ENCODE measurements at regions not wholly inside any gene's neighbourhood (a gene's known extent, or its start where the extent isn't known, plus 50 kb on each side); places are given as distances from the start of the nearest gene placed in this dataset.

DNA sequence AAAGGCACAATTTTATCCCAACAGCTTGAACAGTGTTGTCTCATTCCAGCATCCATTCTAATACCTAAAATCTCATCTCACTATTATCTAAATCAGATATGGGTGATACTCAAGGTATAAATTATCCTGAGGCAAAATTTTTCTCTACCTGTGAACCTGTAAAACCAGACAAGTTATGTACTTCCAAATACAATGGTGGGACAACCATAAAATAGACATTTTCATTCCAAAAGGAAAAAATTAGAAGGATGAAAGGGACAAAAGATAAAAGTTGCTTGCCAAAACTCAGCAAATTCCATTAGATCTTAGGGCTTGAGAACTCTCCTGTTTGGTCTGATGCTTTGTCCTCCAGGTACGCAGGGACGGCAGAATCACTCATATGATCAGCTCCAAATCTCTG is 650.5 kb downstream of the ADGRL2 start:
- no peak for DNase-seq (ENCODE audit: low spot score)
- Mint-ChIP-seq H3K4me1 (ENCODE audit: low read depth) (peaks cover 11% of the 10 kb centered on the region), H3K27ac (no peak overlapping the region), H3K4me3 (ENCODE audit: low read depth) (no peak overlapping the region), H3K9me3 (peaks cover 13% of the 10 kb centered on the region), H3K36me3 (ENCODE audit: low read depth) (no peaks in the 10 kb centered on the region), H3K27me3 (ENCODE audit: low read depth) (no peaks in the 10 kb centered on the region)
- intact Hi-C loops (cut with micrococcal nuclease) = loop anchor here (10.0 kb wide), 1 partner anchor 64 kb away; no protein-coding TSS in a partner anchor

DNA sequence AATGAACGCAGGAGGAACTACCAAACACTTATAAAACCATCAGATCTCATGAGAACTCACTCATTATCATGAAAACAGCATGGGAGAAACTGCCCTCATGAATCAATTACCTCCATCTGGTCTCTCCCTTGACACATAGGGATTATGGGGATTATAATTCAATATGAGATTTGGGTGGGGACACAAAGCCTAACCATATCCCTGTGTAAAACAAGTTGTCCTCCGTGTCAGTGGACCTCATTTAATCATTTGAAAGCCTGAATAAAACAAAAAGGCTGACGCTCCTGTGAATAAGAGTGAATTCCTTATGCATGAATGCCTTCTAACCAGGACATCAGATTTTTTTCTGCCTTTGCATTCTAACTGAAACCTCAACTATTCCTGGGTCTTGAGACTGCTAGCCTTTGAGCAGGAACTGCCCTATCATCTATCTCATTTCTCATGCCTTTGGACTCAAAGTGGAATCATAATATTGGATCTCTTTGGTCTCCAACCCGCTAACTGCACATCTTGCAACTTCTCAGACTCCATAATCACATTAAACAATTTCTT is 648.8 kb downstream of the ADGRL2 start:
- intact Hi-C loops (cut with micrococcal nuclease) = loop anchor here (10.0 kb wide), 1 partner anchor 65 kb away; no protein-coding TSS in a partner anchor
- Mint-ChIP-seq H3K27ac (no peak overlapping the region), H3K27me3 (ENCODE audit: low read depth) (no peaks in the 10 kb centered on the region), H3K4me1 (ENCODE audit: low read depth) (peaks cover 4% of the 10 kb centered on the region), H3K36me3 (ENCODE audit: low read depth) (no peaks in the 10 kb centered on the region), H3K9me3 (peaks cover 13% of the 10 kb centered on the region), H3K4me3 (ENCODE audit: low read depth) (no peak overlapping the region)
- DNase-seq (ENCODE audit: low spot score) = no peak

DNA sequence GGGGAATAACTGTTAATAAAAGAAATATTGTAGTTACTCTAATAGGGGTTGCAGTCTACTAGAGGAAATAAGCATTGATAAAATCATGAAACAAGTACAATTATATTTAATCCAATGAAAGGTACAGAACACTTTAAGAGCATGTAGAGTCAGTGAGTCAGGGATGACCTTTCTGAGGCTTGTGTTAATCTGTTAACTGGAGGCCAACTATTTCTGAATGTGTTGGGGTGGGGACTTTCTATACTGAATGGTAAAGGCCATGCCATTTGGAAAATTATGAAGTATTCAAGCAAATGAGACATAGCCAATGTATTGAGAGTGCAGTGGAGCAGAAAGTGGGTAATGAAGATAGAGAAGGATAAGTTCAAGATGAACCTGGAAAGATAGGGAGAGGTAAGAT is 646.2 kb downstream of the ADGRL2 start:
- H3K4me1 Mint-ChIP-seq (ENCODE audit: low read depth) = peaks cover 4% of the 10 kb centered on the region
- H3K27ac Mint-ChIP-seq = no peak overlapping the region
- no peak overlapping the region for H3K4me3 Mint-ChIP-seq (ENCODE audit: low read depth)
- DNase-seq (ENCODE audit: low spot score) = no peak
- H3K36me3 Mint-ChIP-seq (ENCODE audit: low read depth) = no peaks in the 10 kb centered on the region
- peaks cover 2% of the 10 kb centered on the region for H3K9me3 Mint-ChIP-seq
- intact Hi-C loops (cut with micrococcal nuclease) = no loop called here
- H3K27me3 Mint-ChIP-seq (ENCODE audit: low read depth) = no peaks in the 10 kb centered on the region

DNA sequence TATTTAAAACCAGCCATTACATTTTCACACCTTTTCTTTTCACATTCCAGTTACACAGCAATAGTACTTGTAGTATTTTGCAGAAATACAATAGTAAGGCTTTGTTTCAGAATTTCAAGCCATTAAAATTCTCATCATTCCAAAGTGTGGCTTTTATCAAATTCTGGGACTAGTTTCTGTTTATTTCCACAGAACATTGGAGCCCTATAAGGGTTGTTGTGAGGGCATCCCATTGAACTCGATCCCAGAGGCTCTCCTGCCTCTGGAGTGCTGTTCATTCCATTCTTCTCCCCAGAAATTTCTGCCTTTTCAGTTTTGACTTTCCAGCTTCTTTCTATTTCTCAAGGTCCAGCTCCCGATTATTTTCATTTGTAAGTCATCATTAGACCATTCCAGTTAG is 645.5 kb downstream of the ADGRL2 start:
- Mint-ChIP-seq H3K36me3 (ENCODE audit: low read depth) (no peaks in the 10 kb centered on the region), H3K4me3 (ENCODE audit: low read depth) (no peak overlapping the region), H3K4me1 (ENCODE audit: low read depth) (peaks cover 4% of the 10 kb centered on the region), H3K9me3 (no peaks in the 10 kb centered on the region), H3K27me3 (ENCODE audit: low read depth) (no peaks in the 10 kb centered on the region), H3K27ac (no peak overlapping the region)
- intact Hi-C loops (cut with micrococcal nuclease) = no loop called here
- no peak for DNase-seq (ENCODE audit: low spot score)

DNA sequence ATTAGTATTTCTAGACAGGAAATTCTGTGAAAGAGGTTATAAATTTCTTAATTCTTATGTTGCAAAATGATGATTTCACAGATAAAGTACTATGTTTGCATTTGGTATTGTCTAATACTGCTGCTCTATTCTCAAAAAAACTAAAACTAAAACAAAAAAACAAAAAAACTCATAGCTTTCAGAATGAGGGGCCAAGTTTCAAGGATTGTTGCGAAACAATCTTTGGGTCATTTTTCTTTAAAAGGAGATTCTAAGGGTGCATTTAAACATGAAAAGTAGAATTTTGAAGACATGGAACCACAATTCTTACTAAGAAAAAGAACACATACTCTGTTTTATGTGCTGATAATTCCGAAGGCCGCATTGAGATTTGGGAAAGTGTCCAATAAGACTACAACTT is 645.1 kb downstream of the ADGRL2 start:
- Mint-ChIP-seq H3K36me3 (ENCODE audit: low read depth) (no peaks in the 10 kb centered on the region), H3K9me3 (no peaks in the 10 kb centered on the region), H3K4me3 (ENCODE audit: low read depth) (no peak overlapping the region), H3K4me1 (ENCODE audit: low read depth) (peaks cover 4% of the 10 kb centered on the region), H3K27ac (no peak overlapping the region), H3K27me3 (ENCODE audit: low read depth) (no peaks in the 10 kb centered on the region)
- intact Hi-C loops (cut with micrococcal nuclease) = no loop called here
- no peak for DNase-seq (ENCODE audit: low spot score)

DNA sequence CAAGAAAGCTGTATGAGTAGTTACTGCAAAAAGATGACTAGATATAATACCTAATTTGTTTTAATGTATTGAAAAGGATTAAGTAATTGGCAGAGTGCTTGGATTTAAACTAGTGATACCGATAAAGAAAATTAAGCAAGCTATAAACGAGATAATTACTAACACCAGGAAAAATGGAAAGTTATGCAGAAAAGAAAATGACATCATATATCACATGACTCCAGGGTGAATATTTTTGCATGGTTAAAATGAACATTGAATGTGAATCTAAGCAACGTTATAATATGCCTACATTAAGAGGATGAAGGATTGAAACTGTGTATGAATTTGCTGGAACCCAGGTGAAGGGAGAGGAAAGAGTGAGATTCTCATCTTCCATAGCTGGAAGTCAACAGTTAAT is 644.4 kb downstream of the ADGRL2 start:
- Mint-ChIP-seq H3K27me3 (ENCODE audit: low read depth) (no peaks in the 10 kb centered on the region), H3K4me3 (ENCODE audit: low read depth) (no peak overlapping the region)
- intact Hi-C loops (cut with micrococcal nuclease) = no loop called here

DNA sequence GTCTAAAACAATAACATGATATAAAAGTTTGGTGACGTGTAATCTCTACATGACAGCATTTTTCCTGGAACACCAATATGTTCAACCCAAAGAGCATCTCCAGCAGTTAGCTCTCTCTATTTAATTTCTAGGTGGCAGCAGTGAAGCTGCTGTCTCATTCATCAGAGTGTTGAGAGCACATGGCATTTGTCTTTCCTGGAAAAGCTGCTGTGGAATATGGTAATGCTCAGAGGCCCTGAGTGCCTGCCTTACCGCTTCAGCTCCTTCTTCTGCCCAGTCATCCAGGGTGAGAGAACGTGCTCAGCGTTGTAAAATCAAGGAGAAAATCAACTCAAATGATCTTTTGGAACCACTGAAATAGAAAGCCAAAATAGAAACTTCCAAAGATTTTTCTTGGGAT is 640.7 kb downstream of the ADGRL2 start:
- H3K27me3 Mint-ChIP-seq (ENCODE audit: low read depth) = no peaks in the 10 kb centered on the region
- no peaks in the 10 kb centered on the region for H3K4me1 Mint-ChIP-seq (ENCODE audit: low read depth)
- H3K9me3 Mint-ChIP-seq = no peaks in the 10 kb centered on the region
- H3K27ac Mint-ChIP-seq = no peak overlapping the region
- H3K36me3 Mint-ChIP-seq (ENCODE audit: low read depth) = no peaks in the 10 kb centered on the region
- no peak for DNase-seq (ENCODE audit: low spot score)
- intact Hi-C loops (cut with micrococcal nuclease) = no loop called here
- H3K4me3 Mint-ChIP-seq (ENCODE audit: low read depth) = no peak overlapping the region

More for the DNA sequence above, 644.4 kb downstream of the ADGRL2 start:
- H3K4me1 Mint-ChIP-seq (ENCODE audit: low read depth) = peaks cover 4% of the 10 kb centered on the region
- no peaks in the 10 kb centered on the region for H3K36me3 Mint-ChIP-seq (ENCODE audit: low read depth)
- no peak overlapping the region for H3K27ac Mint-ChIP-seq
- no peak for DNase-seq (ENCODE audit: low spot score)
- H3K9me3 Mint-ChIP-seq = no peaks in the 10 kb centered on the region

DNA sequence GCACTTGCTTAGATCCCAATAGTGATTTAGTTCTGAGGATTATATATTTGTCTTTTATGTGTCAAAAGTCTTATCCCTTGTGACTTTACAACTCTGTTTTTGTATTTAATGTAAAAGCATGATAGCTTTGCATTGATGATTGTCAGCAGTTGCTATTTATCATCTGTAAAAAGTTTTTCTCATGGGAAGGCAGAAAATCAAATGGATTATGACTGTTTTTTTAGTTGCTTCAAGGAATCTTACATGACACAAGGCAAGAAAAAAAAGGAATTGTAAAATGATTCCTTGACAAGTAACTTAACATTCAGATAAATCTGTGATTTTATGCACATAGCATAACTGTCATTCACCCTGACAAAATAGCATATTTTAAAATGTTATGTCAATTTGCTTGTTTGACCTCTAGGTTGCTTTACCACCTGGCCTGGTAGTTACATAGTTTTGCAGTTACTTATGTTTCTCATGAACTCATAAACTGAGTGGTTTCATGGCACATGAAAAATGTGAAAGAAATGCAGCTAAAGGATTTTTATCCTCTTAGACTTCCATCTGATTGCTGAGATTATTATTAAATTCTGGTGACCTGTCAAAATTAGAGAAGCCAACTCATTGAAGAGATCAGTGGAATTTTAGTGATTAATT is 622.6 kb downstream of the ADGRL2 start:
- no peak for DNase-seq (ENCODE audit: low spot score)
- H3K27ac Mint-ChIP-seq = no peak overlapping the region
- no peaks in the 10 kb centered on the region for H3K27me3 Mint-ChIP-seq (ENCODE audit: low read depth)
- intact Hi-C loops (cut with micrococcal nuclease) = no loop called here
- no peaks in the 10 kb centered on the region for H3K36me3 Mint-ChIP-seq (ENCODE audit: low read depth)
- H3K9me3 Mint-ChIP-seq = no peaks in the 10 kb centered on the region
- no peaks in the 10 kb centered on the region for H3K4me1 Mint-ChIP-seq (ENCODE audit: low read depth)
- no peak overlapping the region for H3K4me3 Mint-ChIP-seq (ENCODE audit: low read depth)

DNA sequence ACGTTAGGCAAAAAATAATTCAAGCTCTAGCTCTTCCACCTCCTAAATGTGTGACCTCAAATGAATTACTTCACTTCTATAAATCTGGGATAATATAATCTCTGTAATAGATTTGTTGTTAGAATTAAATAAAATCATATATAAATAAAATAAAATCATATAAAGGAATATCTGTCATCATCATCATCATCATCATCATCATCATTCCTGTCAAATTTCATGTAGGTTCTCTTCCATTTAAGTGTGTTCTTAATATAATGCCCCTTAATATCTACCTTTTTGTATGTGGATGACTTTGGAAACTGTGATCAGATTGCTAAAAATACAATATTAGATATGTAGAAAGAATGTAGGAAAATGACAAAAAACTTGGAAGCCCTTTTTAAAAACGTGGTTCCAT is 621.0 kb downstream of the ADGRL2 start:
- H3K4me1 Mint-ChIP-seq (ENCODE audit: low read depth) = no peaks in the 10 kb centered on the region
- H3K27me3 Mint-ChIP-seq (ENCODE audit: low read depth) = no peaks in the 10 kb centered on the region
- no peaks in the 10 kb centered on the region for H3K36me3 Mint-ChIP-seq (ENCODE audit: low read depth)
- H3K4me3 Mint-ChIP-seq (ENCODE audit: low read depth) = no peak overlapping the region
- no peak overlapping the region for H3K27ac Mint-ChIP-seq
- no peaks in the 10 kb centered on the region for H3K9me3 Mint-ChIP-seq
- intact Hi-C loops (cut with micrococcal nuclease) = no loop called here
- DNase-seq (ENCODE audit: low spot score) = no peak

DNA sequence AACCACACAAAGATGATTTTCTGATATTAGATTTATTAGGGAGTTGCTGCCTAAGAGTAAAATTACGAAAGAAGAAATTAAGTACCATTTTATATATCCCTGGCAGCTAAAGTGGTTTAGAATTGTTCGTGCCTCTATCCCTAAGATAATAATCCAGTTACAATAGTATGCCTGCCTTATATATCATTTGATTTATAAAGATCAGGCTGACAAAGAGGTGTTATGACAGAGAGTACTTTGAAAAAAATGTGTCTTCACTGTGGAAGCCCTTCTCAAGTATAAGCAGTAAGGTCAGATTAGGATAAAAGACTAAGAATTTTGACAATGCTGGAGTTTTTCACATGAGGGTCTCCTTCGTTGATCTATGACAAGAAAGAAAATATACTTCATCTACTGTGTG is 619.9 kb downstream of the ADGRL2 start:
- no peaks in the 10 kb centered on the region for H3K9me3 Mint-ChIP-seq
- no peaks in the 10 kb centered on the region for H3K36me3 Mint-ChIP-seq (ENCODE audit: low read depth)
- no peak overlapping the region for H3K27ac Mint-ChIP-seq

DNA sequence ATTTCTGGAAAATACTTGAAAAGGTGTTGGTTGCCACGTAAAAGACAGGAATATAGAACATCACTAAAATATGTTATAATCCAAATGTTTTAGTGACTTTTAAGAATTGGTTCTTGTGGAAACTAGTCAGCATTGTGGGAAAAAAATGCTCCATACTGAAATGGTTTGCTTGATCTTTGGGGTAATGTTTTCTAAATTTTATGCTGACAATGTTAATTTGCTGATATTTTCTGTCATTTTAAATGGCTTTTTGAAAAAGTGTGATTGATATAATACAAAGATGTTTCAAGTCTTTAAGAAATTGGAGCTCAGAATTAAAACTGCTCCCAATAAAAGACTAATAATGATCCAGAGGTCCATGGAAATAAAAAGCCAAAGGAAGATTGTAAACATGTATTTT is 610.9 kb downstream of the ADGRL2 start:
- H3K9me3 Mint-ChIP-seq = no peaks in the 10 kb centered on the region
- DNase-seq (ENCODE audit: low spot score) = no peak
- H3K27me3 Mint-ChIP-seq (ENCODE audit: low read depth) = no peaks in the 10 kb centered on the region
- H3K4me1 Mint-ChIP-seq (ENCODE audit: low read depth) = no peaks in the 10 kb centered on the region
- H3K36me3 Mint-ChIP-seq (ENCODE audit: low read depth) = no peaks in the 10 kb centered on the region
- H3K4me3 Mint-ChIP-seq (ENCODE audit: low read depth) = no peak overlapping the region
- H3K27ac Mint-ChIP-seq = no peak overlapping the region
- intact Hi-C loops (cut with micrococcal nuclease) = no loop called here

More for the DNA sequence above, 619.9 kb downstream of the ADGRL2 start:
- Mint-ChIP-seq H3K27me3 (ENCODE audit: low read depth) (no peaks in the 10 kb centered on the region), H3K4me1 (ENCODE audit: low read depth) (no peaks in the 10 kb centered on the region), H3K4me3 (ENCODE audit: low read depth) (no peak overlapping the region)
- DNase-seq (ENCODE audit: low spot score) = no peak
- intact Hi-C loops (cut with micrococcal nuclease) = no loop called here

DNA sequence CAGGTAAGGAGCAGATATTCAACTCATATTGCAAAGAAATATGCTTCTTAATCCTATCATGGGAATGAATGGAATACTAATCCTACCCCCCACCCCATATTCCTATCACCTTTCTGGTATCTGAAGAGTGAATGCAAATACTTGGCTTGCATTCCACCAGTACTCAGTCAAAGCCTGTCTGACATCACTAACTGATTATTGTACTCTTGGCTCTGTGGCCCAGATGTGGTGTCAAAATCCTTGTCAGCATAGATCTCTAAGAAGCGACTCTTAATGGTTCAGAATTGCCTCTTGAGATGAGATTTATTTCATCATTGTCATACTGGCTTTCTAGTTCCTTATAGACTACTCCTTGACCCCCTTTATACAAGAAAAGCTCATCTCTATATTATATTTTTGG is 604.6 kb downstream of the ADGRL2 start:
- no peaks in the 10 kb centered on the region for H3K4me1 Mint-ChIP-seq (ENCODE audit: low read depth)
- H3K4me3 Mint-ChIP-seq (ENCODE audit: low read depth) = no peak overlapping the region
- H3K36me3 Mint-ChIP-seq (ENCODE audit: low read depth) = no peaks in the 10 kb centered on the region
- DNase-seq (ENCODE audit: low spot score) = no peak
- H3K27me3 Mint-ChIP-seq (ENCODE audit: low read depth) = no peaks in the 10 kb centered on the region
- H3K27ac Mint-ChIP-seq = no peak overlapping the region
- intact Hi-C loops (cut with micrococcal nuclease) = no loop called here
- no peaks in the 10 kb centered on the region for H3K9me3 Mint-ChIP-seq

DNA sequence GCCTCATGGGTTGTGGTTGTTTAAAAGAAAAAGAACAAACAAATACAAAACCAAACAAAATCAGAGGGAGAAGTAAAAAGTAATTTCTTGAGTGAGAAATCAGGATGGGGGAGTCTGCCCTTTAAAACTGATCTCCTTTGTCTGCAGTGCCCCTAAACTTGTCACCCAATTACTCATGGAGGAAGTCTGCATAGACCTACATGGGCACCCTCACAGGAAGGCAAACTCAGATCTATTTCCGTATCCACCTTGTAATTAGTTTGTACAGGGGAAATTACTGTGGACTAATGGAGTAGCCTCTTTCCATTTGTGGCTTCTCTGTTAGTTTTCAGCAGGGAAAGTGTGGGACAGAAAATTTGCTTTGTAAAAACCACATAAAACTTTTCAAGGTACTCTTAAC is 600.4 kb downstream of the ADGRL2 start:
- Mint-ChIP-seq H3K4me1 (ENCODE audit: low read depth) (no peaks in the 10 kb centered on the region), H3K27ac (no peak overlapping the region), H3K27me3 (ENCODE audit: low read depth) (no peaks in the 10 kb centered on the region), H3K4me3 (ENCODE audit: low read depth) (no peak overlapping the region), H3K36me3 (ENCODE audit: low read depth) (no peaks in the 10 kb centered on the region), H3K9me3 (no peaks in the 10 kb centered on the region)
- DNase-seq (ENCODE audit: low spot score) = no peak
- intact Hi-C loops (cut with micrococcal nuclease) = no loop called here

DNA sequence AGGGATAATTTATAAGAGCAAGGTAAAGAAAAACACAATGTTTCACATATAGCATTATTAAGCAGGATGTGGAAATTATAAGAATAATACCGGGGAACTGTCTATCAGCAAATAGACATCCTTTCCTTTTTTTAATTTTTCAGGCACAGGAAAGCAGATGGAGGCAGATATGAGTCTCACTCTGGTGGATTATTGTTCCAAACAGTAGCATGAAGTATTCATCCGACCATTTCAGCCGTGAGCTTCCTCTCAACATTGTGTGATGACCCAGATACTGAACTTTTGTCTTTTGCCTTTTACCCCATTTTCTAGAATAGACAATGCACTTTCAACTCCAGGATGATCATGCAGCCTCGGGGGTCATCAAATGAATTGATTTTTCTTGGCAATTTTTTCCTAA is 599.8 kb downstream of the ADGRL2 start:
- Mint-ChIP-seq H3K4me1 (ENCODE audit: low read depth) (no peaks in the 10 kb centered on the region), H3K27ac (no peak overlapping the region), H3K4me3 (ENCODE audit: low read depth) (no peak overlapping the region), H3K9me3 (no peaks in the 10 kb centered on the region), H3K27me3 (ENCODE audit: low read depth) (no peaks in the 10 kb centered on the region), H3K36me3 (ENCODE audit: low read depth) (no peaks in the 10 kb centered on the region)
- no peak for DNase-seq (ENCODE audit: low spot score)
- intact Hi-C loops (cut with micrococcal nuclease) = no loop called here

All from activated T-helper 2 cell treated with anti-CD3 and anti-CD28 coated beads, Interferon-gamma antibody, Interleukin-2, Interleukin-4, amounts not matched to agents 10 μg/mL and 5 μg/mL and 100 μg/mL, durations not matched to agents 14 hours and 24 hours and 36 hours (primary cell).